ENCODE measurements at regions not wholly inside any gene's neighbourhood (a gene's known extent, or its start where the extent isn't known, plus 50 kb on each side); places are given as distances from the start of the nearest gene placed in this dataset.

- TF ChIP-seq EZH2 (IDR thresholded peaks at IDR 0.05) (no peak), POLR2AphosphoS5 (IDR thresholded peaks at IDR 0.05; ENCODE audit: borderline replicate concordance, low read depth, low read length) (no peak), FOXP2 (optimal IDR thresholded peaks at IDR 0.05; ENCODE audit: control extremely low read depth, extremely low read length, insufficient read depth) (no peak)
These were observed 201.8 kb upstream of the GULP1 start for GRCh38 chr2:188089901-188090300.
